ENCODE measurements at regions not wholly inside any gene's neighbourhood (a gene's known extent, or its start where the extent isn't known, plus 50 kb on each side); places are given as distances from the start of the nearest gene placed in this dataset.

DNA sequence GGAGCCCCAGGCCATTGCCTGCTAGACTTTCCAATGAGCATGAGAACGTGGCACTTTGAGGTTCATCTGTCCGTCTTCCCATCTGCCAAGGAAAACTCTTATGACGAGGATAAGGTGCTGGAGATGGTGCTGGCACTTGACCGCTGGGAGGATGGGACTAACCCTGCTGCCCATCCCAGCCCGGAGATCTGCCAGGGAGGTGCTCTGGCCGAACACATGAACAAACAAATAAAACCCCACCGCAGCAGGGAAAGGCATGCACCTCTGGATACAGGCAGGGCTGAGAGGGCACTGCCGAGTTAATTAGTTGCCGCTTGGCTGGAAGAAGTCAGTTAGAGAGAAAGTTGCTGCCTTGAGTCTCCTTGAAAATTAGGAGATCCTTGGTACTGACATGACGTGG lies 308.4 kb downstream of the AJAP1 start:
- TF ChIP-seq, protein P1, sequence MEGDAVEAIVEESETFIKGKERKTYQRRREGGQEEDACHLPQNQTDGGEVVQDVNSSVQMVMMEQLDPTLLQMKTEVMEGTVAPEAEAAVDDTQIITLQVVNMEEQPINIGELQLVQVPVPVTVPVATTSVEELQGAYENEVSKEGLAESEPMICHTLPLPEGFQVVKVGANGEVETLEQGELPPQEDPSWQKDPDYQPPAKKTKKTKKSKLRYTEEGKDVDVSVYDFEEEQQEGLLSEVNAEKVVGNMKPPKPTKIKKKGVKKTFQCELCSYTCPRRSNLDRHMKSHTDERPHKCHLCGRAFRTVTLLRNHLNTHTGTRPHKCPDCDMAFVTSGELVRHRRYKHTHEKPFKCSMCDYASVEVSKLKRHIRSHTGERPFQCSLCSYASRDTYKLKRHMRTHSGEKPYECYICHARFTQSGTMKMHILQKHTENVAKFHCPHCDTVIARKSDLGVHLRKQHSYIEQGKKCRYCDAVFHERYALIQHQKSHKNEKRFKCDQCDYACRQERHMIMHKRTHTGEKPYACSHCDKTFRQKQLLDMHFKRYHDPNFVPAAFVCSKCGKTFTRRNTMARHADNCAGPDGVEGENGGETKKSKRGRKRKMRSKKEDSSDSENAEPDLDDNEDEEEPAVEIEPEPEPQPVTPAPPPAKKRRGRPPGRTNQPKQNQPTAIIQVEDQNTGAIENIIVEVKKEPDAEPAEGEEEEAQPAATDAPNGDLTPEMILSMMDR (IDR thresholded peaks at IDR 0.05) = no peak
- TF ChIP-seq POLR2A (IDR thresholded peaks at IDR 0.05) = no peak

Measured in body of pancreas (tissue), 4 donors.